ENCODE measurements at regions not wholly inside any gene's neighbourhood (a gene's known extent, or its start where the extent isn't known, plus 50 kb on each side); places are given as distances from the start of the nearest gene placed in this dataset.

DNA sequence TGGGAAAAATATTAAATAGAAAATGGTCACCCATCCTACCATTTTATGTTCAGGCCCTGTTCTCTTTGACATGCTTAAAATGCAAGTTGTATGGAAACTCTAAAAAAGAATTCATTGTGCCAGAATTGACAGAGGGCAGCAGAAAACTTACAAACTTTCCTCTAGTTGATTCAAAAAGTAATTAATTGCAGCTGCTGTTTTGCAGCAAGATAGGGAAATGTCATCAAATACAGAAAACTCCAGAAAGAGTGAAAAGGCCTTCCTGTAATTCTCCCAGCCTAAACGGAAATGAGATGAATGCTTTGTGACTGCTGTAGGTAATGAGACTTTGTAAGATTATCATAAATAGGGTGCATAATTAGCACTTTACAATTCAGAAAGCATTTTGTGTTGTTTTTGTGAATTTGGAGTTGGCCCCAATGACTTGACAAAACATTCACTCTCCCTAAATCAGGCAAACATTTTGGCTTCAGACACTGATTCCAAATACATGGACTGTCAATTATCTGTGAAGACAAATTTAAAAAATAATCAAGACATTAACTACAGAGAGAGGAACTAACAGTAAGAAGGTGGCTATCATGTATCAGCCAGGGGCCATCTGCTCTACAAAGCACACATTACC lies 861.8 kb downstream of the SQOR start (continued):
- no peak for TF ChIP-seq USF2 (IDR thresholded peaks at IDR 0.05; ENCODE audit: low read length)
- no peak for TF ChIP-seq MAFK (IDR thresholded peaks at IDR 0.05; ENCODE audit: low read depth, low read length)
- no peak for TF ChIP-seq SIX5 (IDR thresholded peaks at IDR 0.05; ENCODE audit: low read depth, low read length)
- no peak for TF ChIP-seq TAF1 (IDR thresholded peaks at IDR 0.05; ENCODE audit: low read depth, low read length)
- no peak for TF ChIP-seq SUZ12 (IDR thresholded peaks at IDR 0.05; ENCODE audit: low read length)

Data from H1 (cell line).